ENCODE measurements at regions not wholly inside any gene's neighbourhood (a gene's known extent, or its start where the extent isn't known, plus 50 kb on each side); places are given as distances from the start of the nearest gene placed in this dataset.

DNA sequence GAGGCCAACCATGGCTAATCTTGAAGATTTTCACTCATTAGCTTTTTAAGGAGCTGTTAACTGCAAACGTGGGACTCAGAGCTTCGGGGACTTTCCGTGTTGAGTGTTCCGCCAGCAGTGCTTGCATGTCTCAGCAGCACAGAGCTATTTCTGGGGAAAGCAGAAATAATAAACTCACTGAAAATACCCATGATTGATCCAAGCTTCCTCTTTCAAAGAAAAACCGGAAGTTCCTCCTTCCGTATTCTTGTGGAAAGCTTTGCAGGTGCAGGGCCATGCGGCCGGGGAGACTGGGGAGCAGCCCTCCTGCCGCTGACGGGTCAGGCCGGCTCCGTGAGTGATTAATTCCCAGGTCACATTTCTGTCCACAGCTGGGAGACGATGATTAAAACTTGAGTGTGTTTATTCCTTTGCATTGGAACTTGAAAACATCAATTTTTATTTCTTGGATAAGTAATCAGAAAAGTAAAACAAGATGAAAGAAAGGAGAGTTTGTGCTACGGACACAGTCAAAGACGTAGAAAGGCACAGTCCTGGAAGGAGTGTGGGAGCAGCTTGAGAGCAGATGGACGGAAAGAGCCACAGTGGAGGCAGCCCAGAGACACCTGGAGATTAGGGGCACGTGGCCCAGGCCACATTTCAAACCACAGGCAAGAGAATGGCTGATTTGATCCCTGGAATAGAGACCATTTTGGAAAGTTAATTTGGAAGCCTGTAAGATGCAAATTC lies 54.2 kb upstream of the CTDP1 start:
- H3K4me1 Mint-ChIP-seq, result peaks cover 0 to 5% (median 0%) of the 10 kb centered on the region in 7 donors
- ChIA-PET POLR2A (no interaction called here), CTCF (interaction anchor here (0.5 kb wide), 1 partner anchor 474 kb away, joined by 3 read pairs; no protein-coding TSS in a partner anchor)
- H3K36me3 ChIP-seq (ENCODE audit: control insufficient read depth in 2 of 3, insufficient read depth in 3 of 3, low read length in 3 of 3), result no peaks in the 10 kb centered on the region
- H3K27ac Mint-ChIP-seq, result no peak overlapping the region
- no peak overlapping the region for H3K27ac ChIP-seq (ENCODE audit: low read depth, low read length)
- intact Hi-C loops (cut with micrococcal nuclease), result no loop called here
- no peaks in the 10 kb centered on the region for H3K9me3 ChIP-seq (ENCODE audit: control insufficient read depth in 2 of 3, low read length in 3 of 3)
- DNase-seq (no peak), ATAC-seq (peak; percentile 81)
- H3K4me3 ChIP-seq (ENCODE audit: low read length), result no peak overlapping the region
- H3K4me3 Mint-ChIP-seq, result no peak overlapping the region
- H3K27me3 ChIP-seq (ENCODE audit: control insufficient read depth in 2 of 2, insufficient read depth in 2 of 2, low read length in 2 of 2), result no peaks in the 10 kb centered on the region
- no peaks in the 10 kb centered on the region for H3K36me3 Mint-ChIP-seq
- H3K27me3 Mint-ChIP-seq, result peaks cover 0 to 20% (median 6%) of the 10 kb centered on the region in 5 donors
- peaks cover 0 to 2% (median 0%) of the 10 kb centered on the region in 11 donors for H3K9me3 Mint-ChIP-seq
- no peaks in the 10 kb centered on the region for H3K4me1 ChIP-seq (ENCODE audit: control insufficient read depth in 2 of 2, insufficient read depth in 2 of 2, low read length in 2 of 2)

DNA sequence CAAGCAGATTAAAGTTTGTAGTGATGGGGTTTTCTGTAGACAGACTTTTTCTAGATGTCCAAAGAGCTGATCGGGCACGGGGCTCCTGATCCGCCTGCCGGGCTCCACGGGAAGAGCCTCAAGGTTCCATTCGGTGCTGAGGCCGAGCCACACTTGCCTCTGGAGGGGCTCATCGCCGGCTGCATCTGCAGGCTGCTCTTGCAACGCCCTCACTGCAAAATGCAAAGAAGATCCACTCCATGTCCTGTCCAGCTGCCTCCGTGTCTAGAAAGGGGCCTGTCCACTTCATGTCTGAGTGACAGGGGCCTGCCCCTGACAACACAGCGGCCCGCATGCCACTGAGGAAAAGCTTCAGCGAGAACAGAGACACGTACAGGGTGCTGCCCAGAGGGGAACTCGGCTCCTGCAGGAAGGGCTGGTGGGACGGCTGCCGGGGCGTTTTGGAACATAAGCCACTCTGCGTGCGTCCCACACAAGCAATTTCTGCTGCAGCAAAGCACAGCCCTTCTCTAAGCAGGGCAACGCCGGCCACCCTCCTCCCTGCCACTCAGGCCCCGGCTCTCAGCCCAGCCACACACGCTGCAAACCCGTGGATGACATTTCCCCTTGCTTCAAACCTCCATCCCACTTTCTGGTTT lies 53.6 kb upstream of the CTDP1 start:
- Histone ChIP-seq H3K4me1 (ENCODE audit: control insufficient read depth in 2 of 2, insufficient read depth in 2 of 2, low read length in 2 of 2) (no peaks in the 10 kb centered on the region), H3K27ac (ENCODE audit: low read depth, low read length) (no peak overlapping the region), H3K27me3 (ENCODE audit: control insufficient read depth in 2 of 2, insufficient read depth in 2 of 2, low read length in 2 of 2) (no peaks in the 10 kb centered on the region), H3K9me3 (ENCODE audit: control insufficient read depth in 2 of 3, low read length in 3 of 3) (no peaks in the 10 kb centered on the region), H3K36me3 (ENCODE audit: control insufficient read depth in 2 of 3, insufficient read depth in 3 of 3, low read length in 3 of 3) (no peaks in the 10 kb centered on the region), H3K4me3 (ENCODE audit: low read length) (no peak overlapping the region)
- no peak overlapping the region for H3K27ac Mint-ChIP-seq
- peaks cover 0 to 8% (median 4%) of the 10 kb centered on the region in 7 donors for H3K4me1 Mint-ChIP-seq
- peaks cover 0 to 2% (median 0%) of the 10 kb centered on the region in 11 donors for H3K9me3 Mint-ChIP-seq
- DNase-seq (no peak), ATAC-seq (no peak)
- no peaks in the 10 kb centered on the region for H3K36me3 Mint-ChIP-seq
- intact Hi-C loops (cut with micrococcal nuclease), result no loop called here
- H3K27me3 Mint-ChIP-seq, result peaks cover 0 to 20% (median 6%) of the 10 kb centered on the region in 5 donors
- POLR2A ChIA-PET, result no interaction called here
- CTCF ChIA-PET, result no interaction called here
- H3K4me3 Mint-ChIP-seq, result no peak overlapping the region

DNA sequence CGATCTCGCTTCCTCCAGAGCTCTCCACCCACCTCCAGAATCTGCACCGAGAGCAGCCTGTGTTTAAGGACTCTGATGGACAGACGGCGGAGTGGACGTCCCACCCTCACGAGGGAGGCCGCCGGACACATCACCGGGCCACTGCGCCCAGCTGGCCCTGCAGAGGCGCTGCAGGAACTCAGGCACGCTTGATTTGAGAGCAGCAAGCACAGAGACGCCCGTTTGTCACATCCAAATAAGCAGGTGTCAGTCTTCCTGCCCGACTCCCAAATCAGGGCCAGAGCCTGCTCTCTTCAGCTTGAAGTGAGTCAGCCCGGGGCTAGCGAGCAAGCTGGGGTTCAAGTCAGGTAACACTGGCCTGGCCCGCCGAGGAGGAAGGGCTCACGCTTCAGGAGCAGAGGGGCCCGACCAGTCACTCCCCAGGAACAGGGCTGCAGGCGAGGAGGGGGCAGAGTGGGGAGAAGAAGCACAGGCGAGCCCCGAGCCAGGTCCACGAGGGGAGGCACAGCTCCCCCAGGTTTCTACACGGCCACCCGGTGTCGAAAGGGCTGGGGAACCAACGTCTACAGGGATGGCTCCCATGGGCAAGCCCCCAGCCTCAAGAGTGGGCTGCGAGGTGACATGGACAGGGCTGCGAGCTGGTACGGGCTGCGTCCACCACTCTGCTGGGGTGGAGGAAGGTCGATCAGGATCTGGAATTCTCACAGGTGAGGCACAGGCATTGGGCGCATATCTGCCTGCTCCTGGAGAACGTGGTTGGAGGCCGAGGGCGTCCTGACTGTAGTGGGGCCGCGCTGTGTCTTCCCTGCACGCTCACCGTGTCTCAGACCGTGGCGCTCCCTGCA lies 52.5 kb upstream of the CTDP1 start:
- Histone ChIP-seq H3K36me3 (ENCODE audit: control insufficient read depth in 2 of 3, insufficient read depth in 3 of 3, low read length in 3 of 3) (no peaks in the 10 kb centered on the region), H3K27me3 (ENCODE audit: control insufficient read depth in 2 of 2, insufficient read depth in 2 of 2, low read length in 2 of 2) (no peaks in the 10 kb centered on the region), H3K4me3 (ENCODE audit: low read length) (no peak overlapping the region), H3K27ac (ENCODE audit: low read depth, low read length) (no peak overlapping the region), H3K9me3 (ENCODE audit: control insufficient read depth in 2 of 3, low read length in 3 of 3) (no peaks in the 10 kb centered on the region), H3K4me1 (ENCODE audit: control insufficient read depth in 2 of 2, insufficient read depth in 2 of 2, low read length in 2 of 2) (no peaks in the 10 kb centered on the region)
- intact Hi-C loops (cut with micrococcal nuclease), result no loop called here
- Mint-ChIP-seq H3K9me3 (peaks cover 0 to 3% (median 0%) of the 10 kb centered on the region in 11 donors), H3K4me1 (peaks cover 0 to 9% (median 5%) of the 10 kb centered on the region in 7 donors), H3K36me3 (no peaks in the 10 kb centered on the region), H3K4me3 (no peak overlapping the region), H3K27ac (no peak overlapping the region), H3K27me3 (peaks cover 0 to 20% (median 6%) of the 10 kb centered on the region in 5 donors)
- ChIA-PET CTCF (no interaction called here), POLR2A (no interaction called here)
- ATAC-seq (no peak), DNase-seq (no peak)

DNA sequence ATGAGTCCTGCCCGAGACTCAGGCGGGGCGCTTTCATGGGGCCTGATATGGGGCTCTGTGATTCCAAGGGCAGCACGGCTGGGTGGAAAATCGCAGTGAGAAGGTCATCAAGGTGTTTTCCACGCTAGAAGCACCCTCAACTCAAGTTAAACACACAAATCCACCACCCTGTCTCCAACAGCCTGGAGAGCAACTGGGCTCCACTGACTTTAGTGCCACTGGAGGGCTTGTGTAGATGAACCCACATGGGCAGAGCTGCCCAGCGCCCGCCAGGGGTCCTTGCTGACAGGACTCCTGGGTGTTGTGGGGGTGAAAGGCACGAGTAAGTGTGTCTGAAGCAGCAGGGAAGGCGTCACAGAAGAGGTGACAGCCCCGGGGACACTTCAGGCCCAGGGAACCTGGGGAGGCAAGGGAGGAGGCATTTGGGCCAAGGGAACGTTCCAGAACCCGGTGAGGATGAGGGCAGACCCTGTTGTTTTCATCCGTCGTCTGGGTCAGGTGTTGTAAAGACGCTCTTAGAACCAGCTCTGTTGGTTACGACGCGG lies 51.8 kb upstream of the CTDP1 start:
- Histone ChIP-seq H3K9me3 (ENCODE audit: control insufficient read depth in 2 of 3, low read length in 3 of 3) (no peaks in the 10 kb centered on the region), H3K36me3 (ENCODE audit: control insufficient read depth in 2 of 3, insufficient read depth in 3 of 3, low read length in 3 of 3) (no peaks in the 10 kb centered on the region), H3K27me3 (ENCODE audit: control insufficient read depth in 2 of 2, insufficient read depth in 2 of 2, low read length in 2 of 2) (no peaks in the 10 kb centered on the region), H3K4me3 (ENCODE audit: low read length) (no peak overlapping the region), H3K27ac (ENCODE audit: low read depth, low read length) (no peak overlapping the region), H3K4me1 (ENCODE audit: control insufficient read depth in 2 of 2, insufficient read depth in 2 of 2, low read length in 2 of 2) (no peaks in the 10 kb centered on the region)
- Mint-ChIP-seq H3K36me3 (no peaks in the 10 kb centered on the region), H3K4me3 (no peak overlapping the region), H3K27ac (no peak overlapping the region), H3K4me1 (peaks cover 0 to 9% (median 5%) of the 10 kb centered on the region in 7 donors), H3K27me3 (peaks cover 0 to 20% (median 6%) of the 10 kb centered on the region in 5 donors), H3K9me3 (peaks cover 0 to 3% (median 0%) of the 10 kb centered on the region in 11 donors)
- DNase-seq (no peak), ATAC-seq (no peak)
- ChIA-PET CTCF (no interaction called here), POLR2A (no interaction called here)
- intact Hi-C loops (cut with micrococcal nuclease), result no loop called here

DNA sequence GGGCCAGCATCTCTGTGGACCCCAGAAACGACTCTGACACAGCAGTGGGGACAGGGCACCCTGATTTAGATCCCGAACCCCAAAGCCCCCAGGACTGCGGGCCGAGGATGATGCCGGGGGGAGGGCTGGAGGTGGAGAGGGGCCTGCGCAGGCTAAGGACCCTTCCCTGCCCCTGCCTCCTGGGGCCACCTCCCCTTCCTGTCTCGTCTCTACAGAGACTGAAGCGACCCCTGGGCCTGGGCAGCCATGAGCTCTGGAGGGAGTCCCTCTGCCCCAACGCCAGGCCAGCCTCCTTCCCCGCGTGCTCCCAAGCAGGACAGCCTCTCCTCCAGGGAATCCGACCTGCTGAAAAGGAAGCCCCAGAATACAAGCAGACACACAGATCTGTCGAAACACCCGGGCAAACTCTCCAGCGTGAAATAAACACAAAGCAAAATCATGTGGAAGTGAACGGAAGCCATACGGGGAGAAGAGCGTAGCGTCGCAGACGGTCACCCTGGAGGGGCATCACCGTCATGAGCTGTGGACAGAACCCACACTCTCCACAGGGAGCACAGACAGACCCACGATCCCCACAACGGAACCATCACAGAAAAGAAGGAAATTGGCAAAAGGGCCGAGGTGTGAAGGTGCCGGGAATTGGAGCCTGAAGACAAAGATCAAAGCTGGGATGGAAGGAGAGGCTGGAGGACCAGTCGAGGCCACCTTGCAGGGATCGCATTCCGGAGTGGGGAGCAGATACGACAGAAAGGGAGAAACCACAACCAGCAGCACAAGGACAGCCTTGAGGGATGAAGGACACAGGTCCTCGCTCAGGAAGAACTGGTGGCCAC lies 51.0 kb upstream of the CTDP1 start:
- no peak overlapping the region for H3K4me3 Mint-ChIP-seq
- peak overlapping the region in 1 of 9 donors; percentile 53 for H3K27ac Mint-ChIP-seq
- Histone ChIP-seq H3K27ac (ENCODE audit: low read depth, low read length) (no peak overlapping the region), H3K4me3 (ENCODE audit: low read length) (no peak overlapping the region), H3K36me3 (ENCODE audit: control insufficient read depth in 2 of 3, insufficient read depth in 3 of 3, low read length in 3 of 3) (no peaks in the 10 kb centered on the region), H3K4me1 (ENCODE audit: control insufficient read depth in 2 of 2, insufficient read depth in 2 of 2, low read length in 2 of 2) (no peaks in the 10 kb centered on the region), H3K9me3 (ENCODE audit: control insufficient read depth in 2 of 3, low read length in 3 of 3) (no peaks in the 10 kb centered on the region), H3K27me3 (ENCODE audit: control insufficient read depth in 2 of 2, insufficient read depth in 2 of 2, low read length in 2 of 2) (no peaks in the 10 kb centered on the region)
- CTCF ChIA-PET, result no interaction called here
- H3K27me3 Mint-ChIP-seq, result peaks cover 0 to 19% (median 6%) of the 10 kb centered on the region in 5 donors
- peaks cover 0 to 3% (median 0%) of the 10 kb centered on the region in 11 donors for H3K9me3 Mint-ChIP-seq
- H3K4me1 Mint-ChIP-seq, result peaks cover 0 to 9% (median 5%) of the 10 kb centered on the region in 7 donors
- no peak for ATAC-seq
- no peak for DNase-seq
- POLR2A ChIA-PET, result no interaction called here
- intact Hi-C loops (cut with micrococcal nuclease), result no loop called here
- no peaks in the 10 kb centered on the region for H3K36me3 Mint-ChIP-seq

DNA sequence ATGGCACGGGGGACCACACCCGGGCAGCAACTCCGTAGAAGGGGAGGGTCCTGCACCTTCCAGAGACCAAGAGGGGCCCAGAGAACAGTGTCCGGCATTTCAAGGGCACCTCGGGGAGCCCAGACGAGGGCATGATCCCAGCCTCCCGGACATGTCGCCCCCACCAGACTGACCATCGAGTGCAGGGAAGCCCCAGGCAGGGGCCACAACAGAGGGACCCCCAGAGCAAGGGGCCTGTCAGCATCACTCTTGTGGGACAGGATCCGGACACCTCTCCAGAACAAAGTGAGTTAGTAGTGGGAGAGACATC lies 50.4 kb upstream of the CTDP1 start:
- Mint-ChIP-seq H3K36me3 (no peaks in the 10 kb centered on the region), H3K27ac (no peak overlapping the region), H3K9me3 (peaks cover 0 to 7% (median 0%) of the 10 kb centered on the region in 11 donors), H3K4me1 (peaks cover 0 to 7% (median 5%) of the 10 kb centered on the region in 7 donors), H3K27me3 (peaks cover 0 to 13% (median 5%) of the 10 kb centered on the region in 5 donors), H3K4me3 (no peak overlapping the region)
- intact Hi-C loops (cut with micrococcal nuclease), result no loop called here
- Histone ChIP-seq H3K27me3 (ENCODE audit: control insufficient read depth in 2 of 2, insufficient read depth in 2 of 2, low read length in 2 of 2) (no peaks in the 10 kb centered on the region), H3K4me3 (ENCODE audit: low read length) (no peak overlapping the region), H3K9me3 (ENCODE audit: control insufficient read depth in 2 of 3, low read length in 3 of 3) (no peaks in the 10 kb centered on the region), H3K27ac (ENCODE audit: low read depth, low read length) (no peak overlapping the region), H3K36me3 (ENCODE audit: control insufficient read depth in 2 of 3, insufficient read depth in 3 of 3, low read length in 3 of 3) (no peaks in the 10 kb centered on the region), H3K4me1 (ENCODE audit: control insufficient read depth in 2 of 2, insufficient read depth in 2 of 2, low read length in 2 of 2) (no peaks in the 10 kb centered on the region)
- DNase-seq (no peak), ATAC-seq (no peak)
- ChIA-PET POLR2A (no interaction called here), CTCF (no interaction called here)

All from naive thymus-derived CD4-positive, alpha-beta T cell (primary cell).